ENCODE measurements at regions not wholly inside any gene's neighbourhood (a gene's known extent, or its start where the extent isn't known, plus 50 kb on each side); places are given as distances from the start of the nearest gene placed in this dataset.

- TF ChIP-seq JUN (CRISPR knock-in tag; IDR thresholded peaks at IDR 0.05) (no peak), ZNF274 (CRISPR knock-in tag; IDR thresholded peaks at IDR 0.05) (no peak), SETDB1 (CRISPR knock-in tag; IDR thresholded peaks at IDR 0.05; ENCODE audit: borderline replicate concordance) (no peak), MED13 (CRISPR knock-in tag; IDR thresholded peaks at IDR 0.05) (no peak), ZNF235 (CRISPR knock-in tag; IDR thresholded peaks at IDR 0.05; ENCODE audit: borderline replicate concordance) (no peak), ATF2 (CRISPR knock-in tag; IDR thresholded peaks at IDR 0.05) (no peak), ZNF552 (CRISPR knock-in tag; IDR thresholded peaks at IDR 0.05; ENCODE audit: borderline replicate concordance) (no peak), TFAP4 (IDR thresholded peaks at IDR 0.05; ENCODE audit: borderline replicate concordance, low read depth) (no peak), ZNF251 (CRISPR knock-in tag; IDR thresholded peaks at IDR 0.05) (no peak), ZBTB39 (CRISPR knock-in tag; IDR thresholded peaks at IDR 0.05) (no peak)
- H3K79me2 ChIP-seq (ENCODE audit: insufficient read depth, low read length), result no peaks in the 10 kb centered on the region
- H3K9me3 ChIP-seq (ENCODE audit: low read length), result no peaks in the 10 kb centered on the region
- H3K27me3 ChIP-seq (ENCODE audit: control insufficient read depth in 1 of 2, insufficient read depth in 2 of 2, low read length in 2 of 2), result peaks cover 0 to 30% of the 10 kb centered on the region in 2 experiments; a peak in 4 of 5 replicates
- H3K4me2 ChIP-seq (ENCODE audit: low read depth, low read length), result no peak overlapping the region
- ATAC-seq (no peak), FAIRE-seq (no peak), DNase-seq (ENCODE audit: low spot score) (no peak)
- no peak overlapping the region for H3K9ac ChIP-seq (ENCODE audit: insufficient read depth, low read depth, low read length)
- no peaks in the 10 kb centered on the region for H3K4me1 ChIP-seq (ENCODE audit: insufficient read depth, low read length)
- no peaks in the 10 kb centered on the region for H4K20me1 ChIP-seq (ENCODE audit: insufficient read depth, low read length)
- in situ Hi-C loops (cut with HindIII; ENCODE audit: extremely low pct_ligation_motif_present, low pct_unique_long_range_greater_than_20kb), result no loop called here
- WGBS (ENCODE audit: low lambda C conversion rate), result 0% methylated on average over 4 of the region's 7 CpGs
- no peaks in the 10 kb centered on the region for H3K36me3 ChIP-seq (replicated peaks in 1 of 2; ENCODE audit: control insufficient read depth in 1 of 2, insufficient read depth in 2 of 2, low read length in 2 of 2)
- no peak overlapping the region for H2AFZ ChIP-seq (ENCODE audit: low read length)
- H3K27ac ChIP-seq (ENCODE audit: extremely low read length, insufficient read depth, low read length), result no peak overlapping the region
- POLR2A ChIA-PET, result no interaction called here
- no TSS peak for BruUV-seq (replicated peaks)
- no peak overlapping the region for H3K4me3 ChIP-seq (replicated peaks in 1 of 3; ENCODE audit: insufficient read depth in 1 of 3, low read depth in 2 of 3, low read length in 3 of 3)
- CTCF ChIA-PET (ENCODE audit: low intra/inter-chr PET ratio, low total read pairs), result no interaction called here
- intact Hi-C loops (cut with micrococcal nuclease; ENCODE audit: unreplicated experiment), result no loop called here
These were observed 690.4 kb downstream of the BRD1 start for GRCh38 chr22:49137206-49137840.

Measured in HepG2 (cell line).